Astrocyte (in vitro differentiated cells and primary cell): ENCODE measurements at regions not wholly inside any gene's neighbourhood (a gene's known extent, or its start where the extent isn't known, plus 50 kb on each side); places are given as distances from the start of the nearest gene placed in this dataset.

ENCODE experiments used
- DNase-seq: peaks from one replicate; pipeline ENCODE4 v3.0.0-alpha.2; 2010; ENCODE audit warnings: low read depth
- FAIRE-seq: peaks from 2 replicates; lab custom pipeline; 2011; peaks lifted over from hg19 to GRCh38; lab: Jason Lieb, UNC
- H2AFZ ChIP-seq: 2 replicates; pipeline ENCODE4 v1.6.0; 2012; ENCODE audit warnings: low read depth, low read length, inconsistent platforms
- H3K27ac ChIP-seq: 2 replicates; pipeline ENCODE4 v1.5.1; 2011; ENCODE audit warnings: low read depth, low read length, inconsistent platforms
- H3K27me3 ChIP-seq: 2 replicates; pipeline ENCODE4 v1.6.0; 2011; ENCODE audit warnings: low read length, inconsistent platforms; ENCODE audit not compliant: insufficient read depth
- H3K36me3 ChIP-seq: 2 replicates; pipeline ENCODE4 v1.5.1; 2011; ENCODE audit warnings: low read length, inconsistent platforms; ENCODE audit not compliant: insufficient read depth
- H3K4me1 ChIP-seq: 2 replicates; pipeline ENCODE4 v1.5.1; 2011; ENCODE audit warnings: low read length, inconsistent platforms; ENCODE audit not compliant: insufficient read depth
- H3K4me2 ChIP-seq: 2 replicates; pipeline ENCODE4 v1.6.0; 2012; ENCODE audit warnings: low read length, inconsistent platforms
- H3K4me3 ChIP-seq: 2 replicates; pipeline ENCODE4 v1.5.1; 2011; ENCODE audit warnings: low read depth, mild to moderate bottlenecking, low read length, inconsistent platforms; ENCODE audit not compliant: insufficient read depth
- H3K79me2 ChIP-seq: 2 replicates; pipeline ENCODE4 v1.6.0; 2012; ENCODE audit warnings: mild to moderate bottlenecking, low read length, inconsistent platforms; ENCODE audit not compliant: insufficient read depth
- H3K9ac ChIP-seq: 2 replicates; pipeline ENCODE4 v1.6.0; 2012; ENCODE audit warnings: mild to moderate bottlenecking, low read length, inconsistent platforms
- H3K9me3 ChIP-seq: 2 replicates; pipeline ENCODE4 v1.5.1; 2012; ENCODE audit warnings: low read depth, mild to moderate bottlenecking, low read length, inconsistent platforms; ENCODE audit not compliant: insufficient read depth
- H4K20me1 ChIP-seq: 2 replicates; pipeline ENCODE4 v1.6.0; 2012; ENCODE audit warnings: low read length, inconsistent platforms; ENCODE audit not compliant: insufficient read depth
- H3K27ac Mint-ChIP-seq: one replicate; pipeline ENCODE4 v1.8.0; 2021; ENCODE audit warnings: mild to moderate bottlenecking, mixed read lengths; ENCODE audit not compliant: unreplicated experiment
- H3K27me3 Mint-ChIP-seq: one replicate; pipeline ENCODE4 v1.8.0; 2021; ENCODE audit warnings: low read depth, mixed read lengths; ENCODE audit not compliant: unreplicated experiment
- H3K36me3 Mint-ChIP-seq: one replicate; pipeline ENCODE4 v1.8.0; 2021; ENCODE audit warnings: low read depth, mixed read lengths; ENCODE audit not compliant: unreplicated experiment
- H3K4me1 Mint-ChIP-seq: one replicate; pipeline ENCODE4 v1.8.0; 2021; ENCODE audit warnings: low read depth, mixed read lengths; ENCODE audit not compliant: unreplicated experiment
- H3K4me3 Mint-ChIP-seq: one replicate; pipeline ENCODE4 v1.8.0; 2021; ENCODE audit warnings: mild to moderate bottlenecking, moderate library complexity, mixed read lengths; ENCODE audit not compliant: unreplicated experiment
- H3K9me3 Mint-ChIP-seq: one replicate; pipeline ENCODE4 v1.8.0; 2021; ENCODE audit warnings: mild to moderate bottlenecking, mixed read lengths; ENCODE audit not compliant: unreplicated experiment
- CTCF ChIP-seq: IDR thresholded peaks from 2 replicates; pipeline ENCODE4 v1.5.1; 2011; ENCODE audit warnings: low read depth, mild to moderate bottlenecking, inconsistent platforms, low read length, moderate library complexity; ENCODE audit not compliant: insufficient read depth
- EZH2 ChIP-seq: IDR thresholded peaks from 2 replicates; pipeline ENCODE4 v1.6.1; 2012; ENCODE audit warnings: mild to moderate bottlenecking, low read length, inconsistent platforms; ENCODE audit not compliant: insufficient read depth

GRCh38 chr3:8191406-8191805 is 310.2 kb upstream of the LMCD1 start:
- H4K20me1 ChIP-seq: no peaks in the 10 kb centered on the region
- no peaks in the 10 kb centered on the region for H3K36me3 Mint-ChIP-seq
- no peak overlapping the region for H3K9ac ChIP-seq
- no peak for TF ChIP-seq EZH2
- no peak for TF ChIP-seq CTCF
- no peak for FAIRE-seq
- no peak overlapping the region for H3K4me2 ChIP-seq
- H3K9me3 Mint-ChIP-seq: no peaks in the 10 kb centered on the region
- H3K9me3 ChIP-seq: no peaks in the 10 kb centered on the region
- no peak overlapping the region for H3K27ac ChIP-seq
- no peaks in the 10 kb centered on the region for H3K79me2 ChIP-seq
- H3K4me3 Mint-ChIP-seq: no peak overlapping the region
- no peaks in the 10 kb centered on the region for H3K4me1 ChIP-seq
- no peaks in the 10 kb centered on the region for H3K27me3 Mint-ChIP-seq
- no peak overlapping the region for H2AFZ ChIP-seq
- H3K4me3 ChIP-seq: no peak overlapping the region
- no peaks in the 10 kb centered on the region for H3K4me1 Mint-ChIP-seq
- H3K36me3 ChIP-seq: no peaks in the 10 kb centered on the region
- H3K27ac Mint-ChIP-seq: no peak overlapping the region
- H3K27me3 ChIP-seq: no peaks in the 10 kb centered on the region
- DNase-seq: no peak

DNA sequence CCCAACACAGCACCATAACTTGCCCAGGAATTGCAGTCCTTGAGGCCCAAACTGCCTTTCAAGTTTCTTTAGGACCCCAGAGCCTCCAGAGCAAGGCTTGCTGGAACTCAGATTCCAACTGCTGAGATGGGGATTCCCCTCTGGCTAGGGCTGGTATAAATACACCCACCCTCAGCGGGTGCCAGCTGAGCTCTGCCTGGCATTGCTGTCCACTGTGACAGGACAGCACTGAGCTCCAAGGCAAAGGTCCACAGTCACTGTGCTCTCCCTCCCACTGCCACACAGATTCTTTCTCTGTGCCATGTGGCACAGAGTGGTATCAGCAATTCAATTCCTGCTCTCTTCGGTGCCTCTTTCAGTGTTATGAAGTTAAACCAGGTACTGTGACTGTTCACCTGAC is 304.2 kb upstream of the LMCD1 start:
- Mint-ChIP-seq H3K4me3 (no peak overlapping the region), H3K36me3 (no peaks in the 10 kb centered on the region), H3K27me3 (no peaks in the 10 kb centered on the region), H3K27ac (no peak overlapping the region), H3K9me3 (no peaks in the 10 kb centered on the region), H3K4me1 (peaks cover 3% of the 10 kb centered on the region)
- Histone ChIP-seq H3K4me1 (peaks cover 4% of the 10 kb centered on the region), H3K27ac (no peak overlapping the region), H3K27me3 (no peaks in the 10 kb centered on the region), H3K9me3 (no peaks in the 10 kb centered on the region), H4K20me1 (no peaks in the 10 kb centered on the region), H2AFZ (no peak overlapping the region), H3K4me3 (no peak overlapping the region), H3K4me2 (no peak overlapping the region), H3K9ac (no peak overlapping the region), H3K36me3 (no peaks in the 10 kb centered on the region), H3K79me2 (no peaks in the 10 kb centered on the region)
- DNase-seq (no peak), FAIRE-seq (no peak)
- no peak for TF ChIP-seq EZH2
- no peak for TF ChIP-seq CTCF

DNA sequence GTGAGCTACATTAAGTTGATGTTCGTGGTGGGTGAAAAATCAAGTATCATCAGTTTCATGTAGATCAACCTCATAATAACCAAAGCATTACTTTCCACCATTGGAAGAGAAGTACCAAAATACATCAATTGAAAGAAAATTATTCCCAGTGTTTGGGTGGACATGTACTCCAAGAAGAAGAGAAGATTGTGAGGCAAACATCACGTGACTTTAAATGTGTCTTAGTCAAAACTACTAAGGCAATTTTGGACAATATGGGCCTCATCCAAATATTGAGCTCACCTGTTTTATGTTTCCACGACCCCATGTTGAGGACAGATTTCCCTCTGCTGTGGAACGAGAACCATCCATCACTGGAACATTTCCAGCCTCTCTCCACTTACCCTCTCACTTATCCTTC is 303.0 kb upstream of the LMCD1 start:
- Histone ChIP-seq H3K27ac (no peak overlapping the region), H3K4me2 (no peak overlapping the region), H3K4me1 (peaks cover 4% of the 10 kb centered on the region), H3K79me2 (no peaks in the 10 kb centered on the region), H3K4me3 (no peak overlapping the region), H3K36me3 (no peaks in the 10 kb centered on the region), H2AFZ (no peak overlapping the region), H3K9me3 (no peaks in the 10 kb centered on the region), H3K9ac (no peak overlapping the region), H3K27me3 (no peaks in the 10 kb centered on the region), H4K20me1 (no peaks in the 10 kb centered on the region)
- TF ChIP-seq CTCF: no peak
- TF ChIP-seq EZH2: no peak
- H3K4me1 Mint-ChIP-seq: peaks cover 4% of the 10 kb centered on the region
- H3K27ac Mint-ChIP-seq: no peak overlapping the region
- H3K36me3 Mint-ChIP-seq: no peaks in the 10 kb centered on the region
- FAIRE-seq (no peak), DNase-seq (no peak)
- H3K27me3 Mint-ChIP-seq: no peaks in the 10 kb centered on the region
- H3K4me3 Mint-ChIP-seq: no peak overlapping the region
- no peaks in the 10 kb centered on the region for H3K9me3 Mint-ChIP-seq
